ENCODE measurements at regions not wholly inside any gene's neighbourhood (a gene's known extent, or its start where the extent isn't known, plus 50 kb on each side); places are given as distances from the start of the nearest gene placed in this dataset.

- TF ChIP-seq POLR2A (IDR thresholded peaks at IDR 0.05; ENCODE audit: low read length) (no peak), GATA1 (IDR thresholded peaks at IDR 0.05; ENCODE audit: low read depth, low read length) (no peak)
Measured at GRCh38 chr5:54746346-54746745, 228.8 kb downstream of the SNX18 start.
